LoVo (cell line): ENCODE measurements at regions not wholly inside any gene's neighbourhood (a gene's known extent, or its start where the extent isn't known, plus 50 kb on each side); places are given as distances from the start of the nearest gene placed in this dataset.

Source experiments
- DNase-seq: peaks from one replicate; pipeline ENCODE4 v3.0.0-alpha.2; 2016; ENCODE audit warnings: low spot score

DNA sequence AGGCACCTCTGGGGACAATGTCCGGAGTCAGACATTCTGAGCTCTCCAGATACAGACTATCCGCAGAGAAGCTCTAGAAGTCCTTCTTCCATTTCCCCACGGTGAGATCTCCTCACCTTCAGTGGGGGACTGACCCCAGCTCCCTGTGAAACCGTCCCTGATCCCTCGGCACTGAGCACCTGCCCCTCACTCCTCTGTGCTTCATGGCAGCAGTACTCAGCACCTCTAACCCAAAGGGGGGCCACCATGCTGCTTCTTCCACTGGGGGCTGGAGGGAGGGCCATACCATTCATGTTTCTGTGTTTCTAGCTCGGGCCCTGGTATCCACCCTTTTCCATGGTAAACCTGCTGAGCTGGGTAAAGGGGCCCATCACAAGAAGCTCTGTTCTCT lies 321.7 kb downstream of the BRD1 start:
- DNase-seq, result no peak

- no peak for DNase-seq
These were observed 322.2 kb downstream of the BRD1 start for GRCh38 chr22:49505337-49506009.

DNA sequence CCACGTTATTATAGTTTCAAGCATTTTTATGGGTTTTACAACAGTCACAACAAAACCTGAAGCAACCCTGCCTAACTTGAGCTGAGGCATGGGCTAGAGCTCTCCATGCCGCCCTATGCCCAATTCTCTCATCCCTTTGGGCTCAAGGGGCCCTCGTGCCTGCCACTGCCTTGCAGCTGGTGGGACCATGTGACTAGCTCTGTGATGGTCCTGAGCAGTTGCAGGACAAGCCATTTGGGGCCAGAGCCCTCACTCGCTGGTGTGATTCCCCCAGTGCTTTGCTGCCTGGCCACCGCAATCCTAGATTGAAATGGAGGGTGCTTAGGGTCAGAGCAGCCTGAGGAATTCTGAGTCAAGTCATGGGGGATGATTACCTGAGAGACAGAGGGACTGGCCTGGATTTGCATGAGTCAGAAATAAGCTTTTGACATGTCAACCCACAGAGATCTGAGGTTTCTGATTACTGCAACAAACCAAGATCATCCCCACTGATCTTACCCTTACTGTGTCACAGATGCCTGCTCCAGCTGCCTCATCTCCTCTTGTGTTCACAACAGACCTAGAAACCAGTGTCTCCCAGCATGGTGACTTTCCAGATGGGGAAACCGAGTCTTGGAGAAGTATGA lies 323.7 kb downstream of the BRD1 start:
- DNase-seq, result no peak

DNA sequence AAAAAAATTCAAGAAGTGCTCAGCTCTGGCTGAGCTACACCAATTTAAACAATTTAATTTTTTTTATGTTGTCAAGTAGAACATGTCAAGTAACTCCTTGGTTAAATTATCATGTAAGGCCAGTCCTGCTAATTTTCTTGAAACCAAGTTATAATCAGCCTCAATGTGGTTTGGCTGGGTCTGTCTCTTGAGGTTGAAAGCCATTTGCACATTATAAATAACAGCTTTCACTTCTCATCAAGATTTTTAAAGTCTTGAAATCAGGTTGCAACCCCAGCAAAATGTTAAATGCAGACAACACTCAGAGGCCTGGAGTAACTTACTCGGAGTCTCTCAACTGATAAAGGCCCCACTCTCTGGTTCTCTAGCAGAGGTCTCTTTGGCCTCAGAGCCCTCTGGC lies 324.4 kb downstream of the BRD1 start:
- no peak for DNase-seq

- peak; percentile 59 for DNase-seq
These were observed 325.4 kb downstream of the BRD1 start for GRCh38 chr22:49502126-49502826.

DNA sequence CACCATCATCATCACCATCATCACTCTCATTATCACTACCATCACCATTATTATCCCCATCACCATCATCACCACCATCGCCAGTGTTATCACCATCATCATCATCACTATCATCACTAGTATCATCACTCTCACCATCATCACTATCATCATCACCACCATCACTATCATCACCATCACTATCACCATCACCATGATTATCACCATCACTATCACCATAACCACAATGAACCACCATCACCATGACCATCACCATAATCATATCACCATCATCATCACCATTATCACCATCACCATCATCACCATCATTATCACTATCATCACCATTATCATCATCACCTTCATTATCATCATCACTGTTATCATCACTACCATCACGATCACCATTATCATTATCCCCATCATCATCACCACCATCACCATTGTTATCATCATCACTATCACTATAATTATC lies 326.7 kb downstream of the BRD1 start:
- DNase-seq, result no peak

DNA sequence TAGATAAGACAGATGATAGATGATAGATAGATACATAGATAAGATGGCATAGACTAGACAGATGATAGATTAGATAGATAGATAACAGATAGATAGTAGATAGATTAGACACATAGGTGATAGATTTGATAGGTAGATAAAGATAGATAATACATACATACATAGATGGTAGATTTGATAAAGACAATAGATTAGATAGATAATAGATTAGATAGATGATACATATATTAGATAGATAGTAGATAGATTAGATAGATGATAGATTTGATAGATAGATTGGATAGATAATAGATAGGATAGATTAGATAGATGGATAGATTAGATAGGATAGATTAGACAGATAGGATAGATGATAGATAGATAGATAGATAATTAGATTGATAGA lies 327.6 kb downstream of the BRD1 start:
- DNase-seq, result no peak

DNA sequence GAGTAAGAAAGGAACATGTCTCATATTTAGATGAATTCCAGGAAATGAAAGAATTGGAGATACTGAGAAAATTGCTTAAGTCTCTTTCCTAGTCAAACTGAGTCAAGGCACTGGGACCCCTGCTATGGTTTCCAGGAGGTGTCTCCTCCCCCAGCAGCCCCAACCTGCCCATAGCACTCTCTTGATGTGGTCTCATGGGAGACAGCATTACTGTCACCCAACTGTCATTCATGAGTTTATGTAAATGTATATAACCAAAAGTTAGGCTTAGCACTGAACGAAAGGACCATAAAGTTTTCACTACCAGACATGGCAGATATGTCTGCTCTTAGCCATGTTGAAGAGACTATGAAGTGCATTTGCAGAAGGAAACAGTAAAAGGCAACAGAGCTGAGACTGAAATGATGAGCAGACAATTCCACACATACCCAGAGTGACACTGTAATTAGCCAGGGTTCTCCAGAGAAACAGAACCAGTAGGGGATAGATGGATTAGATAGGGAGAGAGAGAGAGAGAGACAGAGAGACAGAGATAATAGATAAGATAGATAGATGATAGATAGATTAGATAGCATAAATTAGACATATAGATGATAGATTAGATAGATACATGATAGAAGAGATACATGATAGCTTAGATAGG lies 328.1 kb downstream of the BRD1 start:
- no peak for DNase-seq

GRCh38 chr22:49497266-49497665 lies 330.4 kb downstream of the BRD1 start:
- DNase-seq, result no peak

DNA sequence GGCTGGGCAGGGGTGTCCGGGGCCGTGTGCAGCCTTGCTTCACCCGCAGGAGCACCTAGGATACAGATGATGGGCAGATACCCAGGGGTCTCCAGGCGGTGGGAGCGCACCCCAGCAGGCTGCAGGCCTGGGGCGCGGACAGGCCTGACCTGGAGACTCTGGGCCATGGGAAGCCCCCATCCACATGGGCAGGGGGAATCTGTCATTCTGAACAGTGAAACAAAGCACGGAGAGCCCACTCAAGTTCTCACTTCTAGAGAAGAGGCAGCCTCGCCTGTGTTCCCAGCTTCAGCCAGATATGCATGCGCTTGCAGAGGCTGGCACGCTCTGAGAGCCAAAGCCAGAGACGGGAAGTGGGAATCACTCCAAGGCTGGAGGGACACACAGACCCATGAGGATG lies 333.1 kb downstream of the BRD1 start:
- DNase-seq, result no peak

- DNase-seq, result no peak
These were observed 334.9 kb downstream of the BRD1 start for GRCh38 chr22:49492741-49493251.

- no peak for DNase-seq
These were observed 335.4 kb downstream of the BRD1 start for GRCh38 chr22:49492308-49492707.

GRCh38 chr22:49491726-49492125 lies 335.9 kb downstream of the BRD1 start:
- DNase-seq, result no peak

- no peak for DNase-seq
These were observed 336.4 kb downstream of the BRD1 start for GRCh38 chr22:49491221-49491635.

GRCh38 chr22:49490692-49491091 lies 337.0 kb downstream of the BRD1 start:
- no peak for DNase-seq

DNA sequence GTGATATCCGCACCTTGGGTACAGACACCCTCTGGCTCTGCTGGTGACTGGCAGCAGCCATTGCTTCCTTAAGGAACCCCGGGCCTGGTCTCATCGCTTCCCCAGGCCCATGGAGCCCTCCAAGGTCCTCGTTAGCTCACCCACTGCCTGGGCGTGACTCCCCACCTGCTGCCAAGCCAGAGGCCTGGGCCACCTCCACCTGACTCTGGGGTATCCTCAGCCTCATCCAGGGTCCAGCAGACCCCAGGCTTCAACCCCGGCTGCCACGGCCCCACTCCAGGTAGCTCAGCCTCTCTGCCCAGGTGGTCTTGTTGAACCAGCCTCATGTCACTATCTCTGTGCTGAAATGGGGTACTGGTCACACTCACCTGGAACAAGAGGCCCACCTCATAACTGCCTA lies 337.9 kb downstream of the BRD1 start:
- DNase-seq, result no peak

DNA sequence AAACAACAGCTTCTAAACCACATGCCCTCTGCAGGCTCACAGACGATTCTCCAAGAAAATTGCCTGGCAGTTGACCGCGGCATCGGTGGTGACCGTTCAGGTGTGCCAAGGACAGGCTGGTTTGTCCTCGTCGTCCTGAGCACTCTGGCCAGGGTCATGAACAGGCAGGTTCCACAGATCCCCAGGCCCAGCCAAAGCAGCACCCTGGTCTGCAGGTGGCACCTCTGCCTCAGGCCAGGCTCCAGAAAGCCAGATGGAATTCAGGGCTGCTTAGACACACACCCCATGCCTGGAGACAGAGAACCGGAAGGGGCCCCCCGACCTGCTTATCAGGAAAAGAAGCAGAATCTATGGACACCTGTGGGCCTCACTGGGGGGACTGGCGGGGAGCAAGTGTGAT lies 338.7 kb downstream of the BRD1 start:
- no peak for DNase-seq

DNA sequence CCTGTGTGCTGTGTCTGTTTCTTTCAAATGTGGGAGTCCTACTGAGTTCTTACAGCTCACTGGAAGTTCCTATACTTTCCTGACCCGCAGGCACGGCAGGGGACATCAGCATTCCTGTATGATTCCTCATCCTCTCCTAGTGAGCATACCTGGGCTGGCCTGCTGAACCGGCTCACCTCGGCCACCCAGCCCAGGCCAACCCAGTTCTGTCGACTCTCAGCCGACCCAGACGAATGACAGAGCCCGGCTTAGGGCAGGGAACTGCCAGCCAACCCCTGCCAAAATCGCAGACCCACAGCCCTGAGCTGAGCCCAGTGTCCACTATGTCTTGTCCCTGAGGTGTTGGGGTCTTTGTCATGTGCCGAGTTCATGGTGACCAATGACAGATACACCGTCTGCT lies 339.7 kb downstream of the BRD1 start:
- DNase-seq, result peak; percentile 47

GRCh38 chr22:49486225-49486624 lies 341.4 kb downstream of the BRD1 start:
- no peak for DNase-seq

GRCh38 chr22:49483946-49484345 lies 343.7 kb downstream of the BRD1 start:
- no peak for DNase-seq

DNA sequence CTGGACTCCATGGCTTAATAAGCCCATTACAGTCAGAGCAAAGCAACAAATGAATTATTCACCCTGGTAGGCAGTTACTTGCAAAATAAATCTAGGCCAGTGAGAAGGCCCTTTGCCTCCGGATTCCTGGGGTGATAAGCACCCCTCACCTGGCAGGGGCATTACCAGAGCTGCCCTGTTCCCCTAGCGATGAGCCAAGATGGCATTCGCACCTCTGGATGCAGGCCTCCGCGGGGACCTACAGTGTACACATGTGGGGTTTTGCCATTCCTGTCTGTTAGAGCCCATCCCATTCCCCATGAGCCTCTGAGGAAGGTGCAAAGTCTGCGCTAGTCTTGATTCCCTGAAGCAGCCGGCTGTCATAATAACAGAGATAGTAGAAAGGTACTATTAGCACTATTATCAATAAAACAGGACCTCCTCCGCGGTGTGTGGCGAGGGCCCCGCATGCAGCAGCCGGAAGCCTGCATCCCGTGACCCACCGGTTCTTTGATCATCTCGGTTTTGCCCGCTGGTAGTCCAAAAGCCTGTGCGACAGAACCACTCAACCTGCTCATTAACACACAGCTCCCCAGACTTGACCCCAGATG lies 344.3 kb downstream of the BRD1 start:
- no peak for DNase-seq

- no peak for DNase-seq
These were observed 344.9 kb downstream of the BRD1 start for GRCh38 chr22:49482811-49483210.
